SH-SY5Y (cell line): ENCODE measurements at regions not wholly inside any gene's neighbourhood (a gene's known extent, or its start where the extent isn't known, plus 50 kb on each side); places are given as distances from the start of the nearest gene placed in this dataset.

Experiments
- GATA2 ChIP-seq: IDR thresholded peaks from 2 replicates; pipeline ENCODE4 v1.6.1; 2011; ENCODE audit warnings: mild to moderate bottlenecking, low read depth, low read length
- GATA3 ChIP-seq: IDR thresholded peaks from 2 replicates; pipeline ENCODE4 v1.6.1; 2011; ENCODE audit warnings: low read depth, mild to moderate bottlenecking, low read length, moderate library complexity

DNA sequence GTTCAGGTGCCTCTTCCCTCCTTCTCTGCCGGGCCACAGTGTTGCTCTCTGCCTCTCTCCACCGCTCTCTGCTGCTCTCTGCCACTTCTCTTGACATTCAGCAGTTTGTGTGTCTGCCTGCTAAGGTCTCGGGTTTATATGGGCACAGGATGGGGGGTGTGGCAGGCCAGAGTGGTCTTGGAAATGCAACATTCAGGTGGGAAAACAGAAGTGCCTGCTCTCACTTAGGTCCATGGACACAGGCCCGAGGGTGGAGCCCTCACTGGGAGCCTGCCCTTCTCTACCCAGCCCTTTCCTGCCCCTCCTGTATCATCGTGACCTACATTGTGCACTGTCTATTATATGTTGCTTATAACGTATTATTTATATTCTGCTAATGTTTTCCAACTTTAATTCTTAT, 120.8 kb upstream of the TMEM18 start:
- TF ChIP-seq GATA3 (no peak), GATA2 (no peak)

DNA sequence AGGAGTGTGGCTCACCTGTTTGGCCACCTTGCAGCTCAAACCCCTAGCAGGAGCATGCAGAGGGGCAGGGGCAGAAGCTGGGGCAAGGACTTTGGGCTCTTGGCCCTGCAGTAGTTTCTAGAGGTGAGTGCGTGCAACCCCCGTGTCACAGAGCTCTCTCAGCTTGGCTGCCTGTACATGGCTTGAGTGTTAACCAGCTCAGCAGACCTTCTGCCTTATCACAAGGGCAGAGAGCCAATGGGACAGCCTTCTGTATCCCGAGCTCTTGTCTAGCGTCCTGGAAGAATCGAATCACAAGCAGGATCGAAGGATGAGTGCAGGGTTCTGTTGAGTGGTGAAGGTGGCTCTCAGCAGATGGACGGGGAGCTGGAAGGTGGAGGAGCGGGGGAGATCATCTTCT, 120.3 kb upstream of the TMEM18 start:
- TF ChIP-seq GATA2: no peak
- no peak for TF ChIP-seq GATA3

- no peak for TF ChIP-seq GATA3
- no peak for TF ChIP-seq GATA2
Measured at GRCh38 chr2:796141-796985, 119.2 kb upstream of the TMEM18 start.

DNA sequence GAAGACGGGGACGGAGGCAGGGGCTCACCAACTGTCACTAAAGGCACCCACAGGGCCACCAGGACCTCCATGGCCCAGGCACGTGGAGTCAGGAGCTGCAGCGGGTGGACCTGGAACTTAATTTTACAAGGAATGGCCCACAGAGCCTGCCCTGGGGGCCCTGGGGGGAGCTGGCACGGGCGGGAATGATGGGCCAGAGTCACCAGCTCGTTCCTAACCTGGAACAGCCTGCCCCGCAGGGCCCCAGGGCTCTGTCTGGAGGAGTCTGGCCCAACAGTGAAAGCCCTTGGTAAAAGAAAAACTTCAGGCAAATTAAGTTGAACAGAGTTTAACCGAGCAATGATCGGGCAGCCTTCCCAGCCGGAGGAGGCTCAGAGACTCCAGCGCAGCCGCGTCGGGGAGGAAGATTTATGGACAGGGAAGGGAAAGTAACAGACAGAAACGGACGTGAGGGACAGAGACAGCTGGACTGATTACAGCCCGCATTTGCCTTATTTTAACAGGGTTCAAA, 118.4 kb upstream of the TMEM18 start:
- TF ChIP-seq GATA3: no peak
- TF ChIP-seq GATA2: no peak

GRCh38 chr2:794554-795241, 117.5 kb upstream of the TMEM18 start:
- TF ChIP-seq GATA2 (no peak), GATA3 (no peak)

DNA sequence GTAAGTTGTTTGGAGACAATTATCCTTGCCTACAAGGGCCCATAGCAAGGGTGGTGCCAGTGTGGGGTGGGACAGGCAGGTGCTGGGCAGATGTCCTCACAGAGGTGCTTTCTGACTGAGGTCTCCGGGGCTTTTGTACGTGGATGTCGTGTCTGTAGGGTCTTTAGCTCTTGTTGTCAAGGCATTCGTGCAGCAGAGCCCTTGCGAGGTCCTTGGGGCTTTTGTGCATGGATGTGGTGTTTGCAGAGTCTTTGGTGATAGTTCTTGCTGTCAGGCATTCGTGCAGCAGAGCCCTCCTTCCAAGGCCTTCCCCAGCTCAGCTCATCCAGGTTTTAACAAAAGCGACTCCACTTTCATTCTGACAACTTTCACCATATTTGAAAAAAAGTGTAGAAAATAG, 116.0 kb upstream of the TMEM18 start:
- no peak for TF ChIP-seq GATA3
- no peak for TF ChIP-seq GATA2

- TF ChIP-seq GATA3: no peak
- TF ChIP-seq GATA2: no peak
Measured at GRCh38 chr2:792687-793086, 115.5 kb upstream of the TMEM18 start.

- TF ChIP-seq GATA2 (no peak), GATA3 (no peak)
Measured at GRCh38 chr2:790634-791245, 113.5 kb upstream of the TMEM18 start.

- TF ChIP-seq GATA2: no peak
Measured at GRCh38 chr2:790081-790480, 112.9 kb upstream of the TMEM18 start.

- TF ChIP-seq GATA2 (no peak), GATA3 (no peak)
Measured at GRCh38 chr2:789529-789928, 112.3 kb upstream of the TMEM18 start.

DNA sequence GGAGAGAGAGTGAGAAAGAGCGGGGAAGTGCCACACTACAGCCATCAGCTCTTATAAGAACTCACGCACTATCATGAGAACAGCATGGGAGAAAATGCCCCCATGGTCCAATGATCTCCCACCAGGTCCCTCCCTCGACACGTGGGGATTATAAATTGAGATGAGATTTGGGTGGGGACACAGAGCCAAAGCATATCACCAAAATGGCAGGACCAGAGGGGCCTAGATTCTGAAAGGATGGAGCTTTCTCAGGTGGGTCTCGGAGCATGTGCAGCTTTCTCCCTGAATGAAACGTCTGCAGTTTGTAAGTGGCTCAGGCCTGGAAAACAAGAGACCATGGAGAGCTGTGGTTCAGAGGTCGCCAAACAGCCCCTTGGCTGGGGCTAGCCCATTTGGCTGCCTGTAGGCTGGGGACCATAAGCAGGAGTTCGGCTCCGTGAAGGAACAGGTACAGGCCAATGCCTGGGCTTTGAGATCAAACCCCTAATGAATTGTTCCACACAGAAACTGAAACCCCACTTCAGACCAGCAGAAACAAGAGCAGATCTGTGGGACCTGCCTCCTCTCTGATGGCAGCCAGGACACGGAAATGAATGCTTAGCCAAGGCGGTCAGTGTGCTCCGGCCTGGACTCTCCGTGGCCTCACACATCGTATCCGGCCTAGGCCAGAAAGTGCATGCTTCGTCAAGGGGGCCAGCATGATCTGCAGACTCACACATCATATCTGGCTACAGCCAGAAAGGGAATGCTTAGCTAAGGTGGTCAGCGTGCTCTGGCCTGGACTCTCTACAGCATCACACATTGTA, 111.2 kb upstream of the TMEM18 start:
- no peak for TF ChIP-seq GATA2

DNA sequence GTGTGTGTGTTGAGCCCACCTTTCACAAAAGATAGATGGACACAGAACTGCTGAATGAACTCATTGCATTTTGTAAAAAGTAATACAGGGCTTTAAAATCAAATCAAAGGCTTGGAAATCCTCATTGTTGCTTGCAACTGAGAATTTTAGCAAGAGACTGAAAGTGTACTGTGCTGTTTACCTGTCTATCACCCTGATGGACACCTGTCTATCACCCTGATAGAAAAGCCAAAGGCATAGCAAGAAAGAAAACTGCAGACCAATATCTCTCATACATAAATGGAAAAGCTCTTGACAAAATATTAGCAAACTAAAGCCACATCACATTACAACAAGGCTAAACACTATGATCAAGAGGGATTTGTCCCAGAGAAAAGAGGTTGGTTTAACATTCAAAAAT, 107.5 kb upstream of the TMEM18 start:
- no peak for TF ChIP-seq GATA3
- TF ChIP-seq GATA2: no peak

DNA sequence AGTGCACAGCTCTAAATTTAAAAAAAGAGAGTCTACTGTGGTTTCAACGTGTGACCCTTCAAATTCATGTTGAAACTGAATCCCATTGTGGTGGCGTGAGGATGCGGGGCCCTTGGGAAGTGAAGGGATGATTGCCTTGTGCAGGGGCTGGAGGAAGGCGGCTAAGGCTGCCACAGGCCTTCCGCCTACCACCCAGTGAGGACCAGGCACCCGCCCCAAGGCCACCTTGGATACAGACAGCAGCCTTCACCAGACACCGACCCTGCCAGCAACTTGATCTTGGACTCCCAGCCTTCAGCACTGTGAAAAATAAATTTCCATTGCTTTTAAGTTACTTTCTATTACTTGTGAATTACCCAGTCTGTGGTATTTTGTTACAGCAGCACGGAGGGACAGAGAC, 103.4 kb upstream of the TMEM18 start:
- TF ChIP-seq GATA3 (no peak), GATA2 (no peak)

- no peak for TF ChIP-seq GATA3
- TF ChIP-seq GATA2: no peak
Measured at GRCh38 chr2:780002-780401, 102.8 kb upstream of the TMEM18 start.
